Ectodermal cell (in vitro differentiated cells): ENCODE measurements at regions not wholly inside any gene's neighbourhood (a gene's known extent, or its start where the extent isn't known, plus 50 kb on each side); places are given as distances from the start of the nearest gene placed in this dataset.

Source experiments
- H3K27ac ChIP-seq: 2 replicates; pipeline ENCODE4 v1.7.0; 2013; ENCODE audit warnings: mild to moderate bottlenecking, low read depth, low read length; ENCODE audit not compliant: insufficient read depth, poor library complexity, severe bottlenecking
- H3K27me3 ChIP-seq: 2 replicates; pipeline ENCODE4 v1.7.0; 2013; ENCODE audit warnings: mild to moderate bottlenecking, low read length; ENCODE audit not compliant: insufficient read depth, control insufficient read depth, poor library complexity, severe bottlenecking
- H3K36me3 ChIP-seq: one replicate; pipeline ENCODE4 v1.7.0; 2013; ENCODE audit warnings: low read length; ENCODE audit not compliant: control insufficient read depth, insufficient read depth
- H3K4me1 ChIP-seq: one replicate; pipeline ENCODE4 v1.7.0; 2013; ENCODE audit warnings: low read length; ENCODE audit not compliant: control insufficient read depth, insufficient read depth
- H3K4me3 ChIP-seq: 2 replicates; pipeline ENCODE4 v1.7.0; 2013; ENCODE audit warnings: low read depth, low read length, control low read depth; ENCODE audit not compliant: insufficient read depth
- H3K9me3 ChIP-seq: 2 replicates; pipeline ENCODE4 v1.7.0; 2013; ENCODE audit warnings: mild to moderate bottlenecking, low read length, moderate library complexity; ENCODE audit not compliant: control insufficient read depth
- WGBS, 2 experiments: methylation state at CpG; one replicate each; pipeline ENCODE4 v1.1.7; 2013; ENCODE audit warnings: missing lambda C conversion rate in 2 of 2; 5-methylcytosine and 5-hydroxymethylcytosine counted together

GRCh38 chr10:61612450-61612849 is 50.3 kb upstream of the CABCOCO1 start:
- H3K27me3 ChIP-seq = no peaks in the 10 kb centered on the region
- H3K27ac ChIP-seq = no peak overlapping the region
- no peaks in the 10 kb centered on the region for H3K9me3 ChIP-seq
- WGBS, 2 experiments = 87 to 92% methylated on average over 2 of the region's 3 CpGs
- no peaks in the 10 kb centered on the region for H3K4me1 ChIP-seq
- no peaks in the 10 kb centered on the region for H3K36me3 ChIP-seq
- H3K4me3 ChIP-seq = no peak overlapping the region

- H3K27ac ChIP-seq = no peak overlapping the region
- H3K27me3 ChIP-seq = no peaks in the 10 kb centered on the region
- H3K4me1 ChIP-seq = no peaks in the 10 kb centered on the region
- H3K9me3 ChIP-seq = no peaks in the 10 kb centered on the region
- H3K36me3 ChIP-seq = no peaks in the 10 kb centered on the region
- H3K4me3 ChIP-seq = no peak overlapping the region
- WGBS, 2 experiments = 70 to 95% methylated on average over 2 of the region's 2 CpGs
Measured at GRCh38 chr10:61612009-61612408, 50.7 kb upstream of the CABCOCO1 start.

GRCh38 chr10:61609701-61610100 is 53.0 kb upstream of the CABCOCO1 start:
- H3K4me3 ChIP-seq = no peak overlapping the region
- no peaks in the 10 kb centered on the region for H3K36me3 ChIP-seq
- no peaks in the 10 kb centered on the region for H3K27me3 ChIP-seq
- H3K4me1 ChIP-seq = no peaks in the 10 kb centered on the region
- no peaks in the 10 kb centered on the region for H3K9me3 ChIP-seq
- whole genome bisulfite sequencing, 2 experiments = 100% methylated on average over 1 of the region's 1 CpG; no CpG with 5 or more reads in 1 of the 2 experiments
- H3K27ac ChIP-seq = no peak overlapping the region

GRCh38 chr10:61608255-61609033 is 54.3 kb upstream of the CABCOCO1 start:
- 89 to 96% methylated on average over 5 to 7 of the region's 8 CpGs for WGBS, 2 experiments
- Histone ChIP-seq H3K27me3 (no peaks in the 10 kb centered on the region), H3K4me1 (no peaks in the 10 kb centered on the region), H3K9me3 (no peaks in the 10 kb centered on the region), H3K4me3 (no peak overlapping the region), H3K27ac (no peak overlapping the region), H3K36me3 (no peaks in the 10 kb centered on the region)

- Histone ChIP-seq H3K9me3 (no peaks in the 10 kb centered on the region), H3K4me3 (no peak overlapping the region), H3K27ac (no peak overlapping the region), H3K27me3 (no peaks in the 10 kb centered on the region), H3K36me3 (no peaks in the 10 kb centered on the region), H3K4me1 (no peaks in the 10 kb centered on the region)
- 90 to 96% methylated on average over 1 to 2 of the region's 5 CpGs for WGBS, 2 experiments
Measured at GRCh38 chr10:61606959-61607907, 55.5 kb upstream of the CABCOCO1 start.

GRCh38 chr10:61605221-61605620 is 57.5 kb upstream of the CABCOCO1 start:
- 90 to 100% methylated on average over 1 of the region's 1 CpG for WGBS, 2 experiments
- Histone ChIP-seq H3K4me3 (no peak overlapping the region), H3K36me3 (no peaks in the 10 kb centered on the region), H3K27me3 (no peaks in the 10 kb centered on the region), H3K27ac (no peak overlapping the region), H3K9me3 (no peaks in the 10 kb centered on the region), H3K4me1 (no peaks in the 10 kb centered on the region)

GRCh38 chr10:61600399-61600798 is 62.3 kb upstream of the CABCOCO1 start:
- Histone ChIP-seq H3K27me3 (no peaks in the 10 kb centered on the region), H3K4me3 (no peak overlapping the region), H3K27ac (no peak overlapping the region), H3K9me3 (no peaks in the 10 kb centered on the region), H3K4me1 (no peaks in the 10 kb centered on the region), H3K36me3 (no peaks in the 10 kb centered on the region)
- WGBS, 2 experiments = 100% methylated on average over 1 of the region's 1 CpG; no CpG with 5 or more reads in 1 of the 2 experiments

- Histone ChIP-seq H3K4me3 (no peak overlapping the region), H3K9me3 (no peaks in the 10 kb centered on the region), H3K27ac (no peak overlapping the region), H3K4me1 (no peaks in the 10 kb centered on the region), H3K27me3 (no peaks in the 10 kb centered on the region), H3K36me3 (no peaks in the 10 kb centered on the region)
- WGBS, 2 experiments = 33 to 43% methylated on average over 1 of the region's 1 CpG
Measured at GRCh38 chr10:61594430-61594829, 68.3 kb upstream of the CABCOCO1 start.

GRCh38 chr10:61592581-61592980 is 70.1 kb upstream of the CABCOCO1 start:
- no peaks in the 10 kb centered on the region for H3K27me3 ChIP-seq
- 61 to 77% methylated on average over 1 to 2 of the region's 2 CpGs for WGBS, 2 experiments
- H3K36me3 ChIP-seq = no peaks in the 10 kb centered on the region
- H3K4me1 ChIP-seq = no peaks in the 10 kb centered on the region
- no peaks in the 10 kb centered on the region for H3K9me3 ChIP-seq
- no peak overlapping the region for H3K4me3 ChIP-seq
- no peak overlapping the region for H3K27ac ChIP-seq

GRCh38 chr10:61589547-61590243 is 73.0 kb upstream of the CABCOCO1 start:
- no peaks in the 10 kb centered on the region for H3K4me1 ChIP-seq
- H3K36me3 ChIP-seq = no peaks in the 10 kb centered on the region
- H3K27ac ChIP-seq = no peak overlapping the region
- WGBS, 2 experiments = 96 to 99% methylated on average over 5 of the region's 5 CpGs
- no peaks in the 10 kb centered on the region for H3K9me3 ChIP-seq
- H3K27me3 ChIP-seq = no peaks in the 10 kb centered on the region
- H3K4me3 ChIP-seq = no peak overlapping the region
